ENCODE measurements at regions not wholly inside any gene's neighbourhood (a gene's known extent, or its start where the extent isn't known, plus 50 kb on each side); places are given as distances from the start of the nearest gene placed in this dataset.
"Not testable (repeated sequence)": the region's sequence is repeated elsewhere in the genome, so short reads cannot be mapped to it uniquely, and the experiment has no call there.

- no peak for DNase-seq (ENCODE audit: extremely low read depth, low read depth)
- no peak for TF ChIP-seq CTCF (IDR thresholded peaks at IDR 0.05; ENCODE audit: low read depth, low read length)
These were observed 648.3 kb upstream of the SLITRK6 start for GRCh38 chr13:86447479-86447878.

GRCh38 chr13:86462011-86462410, 662.8 kb upstream of the SLITRK6 start:
- no peak for DNase-seq (ENCODE audit: extremely low read depth, low read depth)
- no peak for TF ChIP-seq CTCF (IDR thresholded peaks at IDR 0.05; ENCODE audit: low read depth, low read length)

- no peak for DNase-seq (ENCODE audit: extremely low read depth, low read depth)
- TF ChIP-seq CTCF (IDR thresholded peaks at IDR 0.05; ENCODE audit: low read depth, low read length): no peak; the same call in 1 of the 2 replicates
These were observed 665.0 kb upstream of the SLITRK6 start for GRCh38 chr13:86464193-86464592.

GRCh38 chr13:86474971-86475370, 675.8 kb upstream of the SLITRK6 start:
- no peak for TF ChIP-seq CTCF (IDR thresholded peaks at IDR 0.05; ENCODE audit: low read depth, low read length)
- no peak for DNase-seq (ENCODE audit: extremely low read depth, low read depth)

- TF ChIP-seq CTCF (IDR thresholded peaks at IDR 0.05; ENCODE audit: low read depth, low read length): no peak
- no peak for DNase-seq (ENCODE audit: extremely low read depth, low read depth)
These were observed 677.4 kb upstream of the SLITRK6 start for GRCh38 chr13:86476656-86477055.

GRCh38 chr13:86486582-86486981, 687.4 kb upstream of the SLITRK6 start:
- DNase-seq (ENCODE audit: extremely low read depth, low read depth): no peak
- TF ChIP-seq CTCF (IDR thresholded peaks at IDR 0.05; ENCODE audit: low read depth, low read length): no peak

GRCh38 chr13:86491121-86491520, 691.9 kb upstream of the SLITRK6 start:
- no peak for DNase-seq (ENCODE audit: extremely low read depth, low read depth)
- TF ChIP-seq CTCF (IDR thresholded peaks at IDR 0.05; ENCODE audit: low read depth, low read length): no peak

GRCh38 chr13:86501931-86502330, 702.7 kb upstream of the SLITRK6 start:
- DNase-seq (ENCODE audit: extremely low read depth, low read depth): not testable (repeated sequence)

Measured in AG09319 (cell line).